ENCODE measurements at regions not wholly inside any gene's neighbourhood (a gene's known extent, or its start where the extent isn't known, plus 50 kb on each side); places are given as distances from the start of the nearest gene placed in this dataset.

DNA sequence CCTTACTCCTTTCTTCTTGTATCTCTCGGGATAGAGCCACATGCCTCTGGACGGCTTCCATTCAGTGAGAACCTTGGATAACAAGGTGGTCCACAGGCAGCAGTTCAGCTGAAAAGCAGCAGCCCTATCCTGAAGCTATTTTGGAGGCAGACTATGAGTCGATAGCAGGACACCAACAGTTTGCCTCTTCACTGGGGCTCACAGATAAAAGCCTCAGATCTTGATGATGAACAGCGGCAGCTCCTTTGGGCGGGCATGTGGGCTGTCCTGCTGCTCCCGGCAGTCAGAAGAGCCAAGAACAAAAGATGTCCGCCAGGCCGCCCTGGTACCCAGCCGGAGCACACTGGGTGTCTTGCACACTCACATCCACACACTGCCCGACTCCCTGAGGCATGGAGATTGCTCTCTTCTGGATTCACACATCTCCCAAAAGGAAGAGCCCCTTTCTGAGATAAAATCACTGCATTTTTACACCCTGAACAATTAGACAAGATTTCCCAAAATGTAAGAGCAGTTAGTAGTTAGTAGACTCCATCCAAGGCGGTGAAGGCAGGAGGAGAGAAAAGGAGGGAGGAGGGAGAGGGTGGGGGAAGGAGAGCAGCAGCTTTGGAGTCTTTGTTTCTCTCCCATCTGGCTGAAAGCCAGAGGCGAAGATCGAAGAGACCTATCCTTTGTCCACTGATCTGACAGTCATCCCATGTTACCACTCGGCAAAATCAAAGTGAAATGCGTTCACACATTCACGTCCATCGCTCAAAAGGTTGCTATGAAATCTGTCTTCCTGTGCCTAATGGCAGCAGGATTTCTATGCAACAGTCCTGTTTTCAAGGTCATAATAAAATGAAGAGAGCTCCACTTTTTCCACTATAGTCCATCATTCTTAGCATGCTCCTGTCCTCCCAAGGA, 90.1 kb upstream of the KLF7 start:
- no peak for DNase-seq (ENCODE audit: low read depth)
- no peak for TF ChIP-seq CTCF (IDR thresholded peaks at IDR 0.05; ENCODE audit: insufficient read depth, low read length)
- no peak overlapping the region for H3K4me3 ChIP-seq (ENCODE audit: low read depth, low read length)

DNA sequence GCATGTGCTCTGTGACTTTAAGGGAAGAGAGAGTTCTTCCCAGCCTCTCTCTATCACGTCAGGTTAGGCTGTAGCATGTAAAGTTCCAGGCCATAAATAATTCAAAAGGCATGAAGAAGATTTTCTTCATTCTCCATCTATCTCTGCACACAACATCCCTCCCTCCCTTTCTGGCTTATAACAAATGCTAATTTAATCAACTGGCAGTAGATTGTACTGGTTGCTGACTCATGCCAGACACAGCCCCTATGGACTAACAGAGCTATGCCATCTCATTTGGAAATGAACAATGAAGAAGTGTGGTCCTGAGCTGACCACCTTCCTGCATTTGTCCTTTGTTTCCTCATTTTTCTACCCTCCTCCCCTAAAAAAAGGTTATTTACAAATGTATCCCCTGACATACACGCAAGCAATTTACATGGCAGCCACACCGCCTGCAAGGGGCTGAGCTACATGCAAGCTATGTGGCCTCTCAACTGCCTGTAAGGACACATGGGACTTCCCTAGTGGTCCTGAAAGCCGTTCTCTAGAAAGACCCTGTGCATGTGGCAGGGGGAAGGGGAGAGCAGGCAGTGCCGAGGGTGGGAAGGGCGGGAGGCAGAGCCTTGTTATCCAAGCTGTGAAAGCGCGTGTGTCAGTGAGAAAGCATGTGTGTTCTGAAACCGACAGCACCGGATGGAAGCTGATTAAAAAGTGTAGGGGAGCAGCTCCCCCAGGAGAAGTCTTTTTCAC, 90.9 kb upstream of the KLF7 start:
- no peak overlapping the region for H3K4me3 ChIP-seq (ENCODE audit: low read depth, low read length)
- peak; percentile 67 for DNase-seq (ENCODE audit: low read depth)
- no peak for TF ChIP-seq CTCF (IDR thresholded peaks at IDR 0.05; ENCODE audit: insufficient read depth, low read length)

DNA sequence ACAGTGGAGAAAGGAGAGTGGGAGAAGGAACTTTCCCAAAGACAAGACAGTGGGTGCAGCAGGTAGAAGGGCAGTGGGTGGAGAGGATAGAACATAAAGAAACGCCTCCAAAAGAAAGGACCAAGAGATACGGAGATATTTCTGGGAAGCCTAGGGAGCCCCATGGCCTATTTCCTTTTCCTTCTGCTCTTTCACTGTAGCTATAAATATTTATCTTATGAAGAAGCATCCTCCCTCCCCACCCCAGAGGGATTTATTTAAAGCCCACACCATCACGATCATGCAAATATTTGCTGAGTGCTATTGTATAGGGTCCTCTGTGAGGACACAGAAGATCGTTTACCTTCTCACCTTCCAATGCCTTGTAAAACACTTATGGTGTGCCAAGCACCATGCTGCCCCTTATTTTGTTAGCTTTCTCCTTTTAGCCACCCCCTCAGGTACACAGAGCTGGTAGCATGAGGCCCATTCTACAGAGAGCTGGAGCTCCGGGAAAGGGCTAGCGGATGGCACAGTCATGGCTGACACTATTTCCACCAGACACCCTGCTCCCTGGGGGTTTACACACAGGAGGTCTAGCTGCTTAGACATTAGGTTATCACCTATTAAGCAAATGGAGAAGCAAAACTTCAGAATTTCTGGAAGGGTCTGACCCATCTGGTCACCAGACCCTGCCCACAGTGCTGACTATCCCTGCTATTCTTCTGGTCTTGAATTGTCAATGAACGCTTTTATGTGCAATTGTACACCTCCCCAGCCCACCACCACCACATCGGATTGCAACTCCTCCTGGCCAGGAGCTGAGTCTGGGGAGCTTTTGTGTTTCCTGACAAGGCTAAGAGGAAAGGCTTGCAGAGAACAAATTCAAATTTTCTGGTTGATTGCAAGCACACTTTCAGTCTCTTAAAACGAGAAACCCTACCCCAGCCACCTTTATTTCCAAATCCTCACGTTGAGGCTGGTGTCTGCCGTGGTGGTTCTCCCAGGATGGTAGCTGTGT, 91.8 kb upstream of the KLF7 start:
- no peak for TF ChIP-seq CTCF (IDR thresholded peaks at IDR 0.05; ENCODE audit: insufficient read depth, low read length)

DNA sequence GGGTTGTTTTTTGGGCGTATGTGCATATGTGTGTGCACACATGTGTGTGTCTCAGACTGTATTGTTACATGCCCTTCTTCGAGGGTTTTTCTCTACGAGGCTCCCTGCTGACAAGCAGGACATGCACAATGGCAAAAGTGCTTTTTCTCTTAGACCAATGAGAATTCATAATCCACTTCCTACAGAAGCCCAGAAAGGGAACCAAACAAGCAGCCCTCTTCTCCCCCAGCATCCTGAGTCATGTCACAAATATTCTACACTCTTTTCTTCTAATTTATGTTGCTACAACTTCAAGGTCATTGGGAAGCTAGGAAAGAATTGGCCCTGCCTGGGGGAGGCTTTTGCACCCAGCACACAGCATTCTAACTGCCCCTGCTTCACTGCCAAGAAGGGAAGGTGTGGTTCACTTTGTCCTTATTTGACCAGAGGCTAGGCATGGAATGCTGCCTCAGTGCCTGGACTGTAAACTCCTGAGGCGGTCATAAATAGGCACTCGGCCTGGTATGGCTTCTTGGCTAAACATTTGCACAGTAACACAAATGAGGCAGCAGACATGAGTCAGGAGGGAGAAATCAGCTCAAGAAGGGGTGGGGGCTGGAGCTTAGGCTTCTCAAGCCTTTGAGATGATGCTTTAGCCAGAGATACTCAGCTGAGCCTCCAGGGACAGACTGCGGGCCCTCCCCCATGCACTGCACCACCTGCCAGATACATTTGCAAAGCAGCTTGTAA, 92.7 kb upstream of the KLF7 start:
- no peak overlapping the region for H3K4me3 ChIP-seq (ENCODE audit: low read depth, low read length)
- peak; percentile 100 for DNase-seq (ENCODE audit: low read depth)
- TF ChIP-seq CTCF (IDR thresholded peaks at IDR 0.05; ENCODE audit: insufficient read depth, low read length) = peak; percentile 14

More for the DNA sequence above, 91.8 kb upstream of the KLF7 start:
- no peak for DNase-seq (ENCODE audit: low read depth)
- H3K4me3 ChIP-seq (ENCODE audit: low read depth, low read length) = no peak overlapping the region

DNA sequence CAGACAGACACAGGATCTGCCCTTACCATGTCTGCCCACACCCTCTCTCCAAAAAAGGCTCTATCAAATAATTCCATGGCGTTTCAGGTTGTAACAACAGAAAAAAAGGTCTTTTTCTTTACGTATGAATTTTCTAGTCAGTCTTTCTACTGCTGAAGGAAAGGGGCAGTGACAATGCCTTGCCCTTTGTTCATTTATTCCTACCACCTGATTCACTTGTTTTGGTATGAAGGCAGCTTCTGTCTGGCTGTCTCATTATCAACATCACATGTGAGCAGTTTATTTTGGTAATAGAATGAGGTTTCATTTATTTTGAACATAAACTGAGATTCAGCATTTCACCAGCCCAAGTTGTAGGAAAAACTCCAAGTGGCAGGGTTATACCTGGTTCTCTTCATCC, 94.3 kb upstream of the KLF7 start:
- no peak for TF ChIP-seq CTCF (IDR thresholded peaks at IDR 0.05; ENCODE audit: insufficient read depth, low read length)
- H3K4me3 ChIP-seq (ENCODE audit: low read depth, low read length) = no peak overlapping the region
- DNase-seq (ENCODE audit: low read depth) = no peak

GRCh38 chr2:207260947-207261346, 95.2 kb upstream of the KLF7 start:
- no peak overlapping the region for H3K4me3 ChIP-seq (ENCODE audit: low read depth, low read length)
- no peak for TF ChIP-seq CTCF (IDR thresholded peaks at IDR 0.05; ENCODE audit: insufficient read depth, low read length)

More at GRCh38 chr2:207260947-207261346, 95.2 kb upstream of the KLF7 start:
- DNase-seq (ENCODE audit: low read depth) = no peak
